Caco-2 (cell line): ENCODE measurements at regions not wholly inside any gene's neighbourhood (a gene's known extent, or its start where the extent isn't known, plus 50 kb on each side); places are given as distances from the start of the nearest gene placed in this dataset.

Experiments used
- BruUV-seq: library from RNA; stranded (reverse); fragments of 400-500 nt; replicated peaks from 2 replicates; lab custom pipeline; 2021; lab: Mats Ljungman, UMichigan
- CTCF ChIA-PET: fragments of 300-600 bp; sonication (Branson Sonifier 250); formaldehyde crosslinking; loops from one replicate; lab custom pipeline; 2022; ENCODE audit warnings: antibody characterized with exemption; lab: Charles Lee
- POLR2A ChIA-PET: fragments of 300-600 bp; sonication (Branson Sonifier 250); formaldehyde crosslinking; loops from one replicate; lab custom pipeline; 2022; ENCODE audit warnings: antibody characterized with exemption; lab: Charles Lee
- DNase-seq, 2 experiments: peaks; one replicate each; pipeline versions ENCODE4 v3.0.0 to v3.0.0-alpha.2; 2020 to 2022
- H3K27me3 ChIP-seq: replicated peaks from 2 replicates; pipeline ENCODE4 v1.6.0; 2011; ENCODE audit warnings: low read length; ENCODE audit not compliant: control insufficient read depth, insufficient read depth
- H3K36me3 ChIP-seq: 2 replicates; pipeline ENCODE4 v1.5.1; 2011; ENCODE audit warnings: low read length; ENCODE audit not compliant: control insufficient read depth, insufficient read depth
- H3K4me1 ChIP-seq: fragments of 250-450 bp; sonication (Bioruptor Pico); 2 replicates; pipeline ENCODE4 v1.5.1; 2020; ENCODE audit warnings: mild to moderate bottlenecking
- H3K4me3 ChIP-seq: 2 replicates; pipeline ENCODE4 v1.5.1; 2011; ENCODE audit warnings: low read depth, mild to moderate bottlenecking, control low read depth, low read length
- H3K9me3 ChIP-seq: fragments of 250-450 bp; sonication (Bioruptor Pico); 2 replicates; pipeline ENCODE4 v1.5.1; 2020; ENCODE audit warnings: mild to moderate bottlenecking, moderate library complexity
- H3K27ac Mint-ChIP-seq: one replicate; pipeline ENCODE4 v1.8.0; 2022; ENCODE audit warnings: mixed read lengths; ENCODE audit not compliant: unreplicated experiment
- H3K27me3 Mint-ChIP-seq: one replicate; pipeline ENCODE4 v1.8.0; 2022; ENCODE audit warnings: mixed read lengths; ENCODE audit not compliant: insufficient read depth, unreplicated experiment
- H3K36me3 Mint-ChIP-seq: one replicate; pipeline ENCODE4 v1.8.0; 2022; ENCODE audit warnings: mild to moderate bottlenecking, mixed read lengths; ENCODE audit not compliant: insufficient read depth, unreplicated experiment
- H3K4me1 Mint-ChIP-seq: one replicate; pipeline ENCODE4 v1.8.0; 2022; ENCODE audit warnings: low read depth, mixed read lengths; ENCODE audit not compliant: unreplicated experiment
- H3K4me3 Mint-ChIP-seq: one replicate; pipeline ENCODE4 v1.8.0; 2022; ENCODE audit warnings: mild to moderate bottlenecking, moderate library complexity, mixed read lengths; ENCODE audit not compliant: unreplicated experiment
- H3K9me3 Mint-ChIP-seq: one replicate; pipeline ENCODE4 v1.8.0; 2022; ENCODE audit warnings: mixed read lengths; ENCODE audit not compliant: unreplicated experiment
- CTCF ChIP-seq, 2 experiments: fragments of 200-600 bp in 1 of 2; IDR thresholded peaks; 1 replicate in 1 of 2; 2 replicates in 1 of 2; pipeline versions ENCODE4 v1.5.1 to v1.8.0; 2011 to 2022; ENCODE audit warnings: antibody characterized with exemption in 1 of 2, control low read depth in 1 of 2, inconsistent platforms in 1 of 2, low read depth in 1 of 2, low read length in 1 of 2, mild to moderate bottlenecking in 1 of 2, moderate library complexity in 1 of 2; ENCODE audit not compliant: insufficient read depth in 1 of 2, severe bottlenecking in 1 of 2, unreplicated experiment in 1 of 2
- intact Hi-C: fragments of 100-400 bp; cut with micrococcal nuclease; formaldehyde crosslinking; loops from one replicate; pipeline ENCODE4 v1.10.0; 2022; ENCODE audit not compliant: unreplicated experiment

DNA sequence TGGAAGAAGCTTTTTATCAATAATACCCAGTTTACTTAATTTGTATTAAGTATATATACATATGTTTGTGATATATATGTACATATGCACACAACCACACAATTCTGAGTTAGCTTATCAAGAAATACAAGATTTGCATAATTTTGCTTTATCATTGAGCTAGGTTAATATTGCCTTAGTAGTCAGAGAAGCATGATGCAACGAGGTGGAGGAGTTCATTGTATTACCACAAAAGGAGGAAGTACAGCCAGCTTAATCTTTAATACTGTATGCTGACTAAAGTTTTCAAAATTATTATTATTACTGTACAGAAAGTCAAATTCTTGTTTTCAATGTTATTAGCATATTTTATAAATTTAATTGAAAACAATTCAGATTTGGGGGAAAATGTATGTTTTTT is 278.4 kb upstream of the PDGFD start:
- Mint-ChIP-seq H3K36me3 (no peaks in the 10 kb centered on the region), H3K9me3 (peaks cover 13% of the 10 kb centered on the region), H3K27ac (no peak overlapping the region), H3K27me3 (peaks cover 6% of the 10 kb centered on the region), H3K4me3 (no peak overlapping the region), H3K4me1 (no peaks in the 10 kb centered on the region)
- Histone ChIP-seq H3K4me3 (no peak overlapping the region), H3K4me1 (no peaks in the 10 kb centered on the region), H3K27me3 (no peaks in the 10 kb centered on the region), H3K9me3 (no peaks in the 10 kb centered on the region), H3K36me3 (no peaks in the 10 kb centered on the region)
- ChIA-PET CTCF (no interaction called here), POLR2A (no interaction called here)
- intact Hi-C loops = no loop called here
- no TSS peak for BruUV-seq
- DNase-seq = no peak
- no peak for TF ChIP-seq CTCF (IDR thresholded peaks at IDR 0.05; ENCODE audit: insufficient read depth in 1 of 2, low read depth in 1 of 2, low read length in 1 of 2, severe bottlenecking in 1 of 2, unreplicated experiment in 1 of 2)

DNA sequence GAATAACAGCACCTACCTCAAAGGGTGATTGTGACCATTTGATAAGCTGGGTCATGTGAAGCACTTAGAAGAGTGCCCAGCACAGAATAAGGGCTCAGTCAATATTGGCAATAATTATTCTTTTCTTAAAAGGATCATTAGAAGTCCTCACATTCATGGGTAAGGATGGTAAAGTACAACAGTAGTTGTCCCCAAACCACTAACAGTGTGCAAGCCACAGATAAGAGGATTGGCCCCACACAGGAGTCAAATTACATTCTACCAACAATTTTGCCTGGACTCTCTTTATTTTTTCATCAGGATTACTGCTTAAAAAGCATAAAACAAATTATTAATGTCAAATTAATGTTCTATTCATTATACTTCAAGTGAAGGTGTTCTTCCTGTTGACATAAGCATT is 271.5 kb upstream of the PDGFD start:
- no peaks in the 10 kb centered on the region for H3K4me1 Mint-ChIP-seq
- intact Hi-C loops = no loop called here
- ChIA-PET CTCF (no interaction called here), POLR2A (no interaction called here)
- no peak for DNase-seq
- Histone ChIP-seq H3K36me3 (no peaks in the 10 kb centered on the region), H3K9me3 (no peaks in the 10 kb centered on the region), H3K27me3 (no peaks in the 10 kb centered on the region), H3K4me1 (no peaks in the 10 kb centered on the region), H3K4me3 (no peak overlapping the region)
- no peak for TF ChIP-seq CTCF (IDR thresholded peaks at IDR 0.05; ENCODE audit: insufficient read depth in 1 of 2, low read depth in 1 of 2, low read length in 1 of 2, severe bottlenecking in 1 of 2, unreplicated experiment in 1 of 2)
- BruUV-seq = no TSS peak
- H3K27me3 Mint-ChIP-seq = peaks cover 6% of the 10 kb centered on the region
- peaks cover 13% of the 10 kb centered on the region for H3K9me3 Mint-ChIP-seq
- no peaks in the 10 kb centered on the region for H3K36me3 Mint-ChIP-seq
- H3K27ac Mint-ChIP-seq = no peak overlapping the region
- no peak overlapping the region for H3K4me3 Mint-ChIP-seq

DNA sequence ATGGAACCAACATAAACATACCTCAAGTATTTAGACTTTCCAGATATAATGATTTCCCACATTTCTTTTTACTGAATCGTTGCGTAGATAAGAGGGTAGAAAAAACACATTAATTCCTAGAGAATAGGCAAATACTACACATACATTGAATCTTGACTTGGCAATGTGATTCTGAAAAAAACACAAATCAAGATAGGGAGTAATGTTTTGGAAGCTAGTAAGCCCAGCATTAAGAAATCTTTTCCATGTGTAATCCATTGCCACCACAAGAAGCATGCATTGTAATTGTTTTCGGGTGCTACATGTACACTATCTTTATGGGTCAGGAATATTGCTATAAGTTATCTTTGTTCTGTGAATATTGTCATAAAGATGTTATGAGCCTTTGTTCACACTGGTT is 269.8 kb upstream of the PDGFD start:
- POLR2A ChIA-PET = no interaction called here
- Histone ChIP-seq H3K9me3 (no peaks in the 10 kb centered on the region), H3K4me3 (no peak overlapping the region), H3K36me3 (no peaks in the 10 kb centered on the region), H3K27me3 (no peaks in the 10 kb centered on the region), H3K4me1 (no peaks in the 10 kb centered on the region)
- DNase-seq = no peak
- Mint-ChIP-seq H3K4me1 (no peaks in the 10 kb centered on the region), H3K27me3 (peaks cover 3% of the 10 kb centered on the region), H3K36me3 (no peaks in the 10 kb centered on the region), H3K9me3 (peaks cover 7% of the 10 kb centered on the region), H3K4me3 (no peak overlapping the region), H3K27ac (no peak overlapping the region)
- CTCF ChIA-PET = no interaction called here
- intact Hi-C loops = no loop called here
- BruUV-seq = no TSS peak
- no peak for TF ChIP-seq CTCF (IDR thresholded peaks at IDR 0.05; ENCODE audit: insufficient read depth in 1 of 2, low read depth in 1 of 2, low read length in 1 of 2, severe bottlenecking in 1 of 2, unreplicated experiment in 1 of 2)
